Activated CD8-positive, alpha-beta T cell treated with anti-CD3 and anti-CD28 coated beads for 36 hours (primary cell): ENCODE measurements at regions not wholly inside any gene's neighbourhood (a gene's known extent, or its start where the extent isn't known, plus 50 kb on each side); places are given as distances from the start of the nearest gene placed in this dataset.

Experiments used
- ATAC-seq: fragments of 200-7000 bp; cut with Tn5 transposase; one replicate; pipeline ENCODE4 v1.10.0; 2021; ENCODE audit warnings: mild to moderate bottlenecking, moderate library complexity
- CTCF ChIA-PET: fragments of 350-600 bp; sonication (Branson Sonifier 250); formaldehyde crosslinking; loops from one replicate; lab custom pipeline; 2021; ENCODE audit warnings: antibody characterized with exemption; lab: Charles Lee
- POLR2A ChIA-PET: fragments of 350-600 bp; sonication (Branson Sonifier 250); formaldehyde crosslinking; loops from one replicate; lab custom pipeline; 2021; ENCODE audit warnings: antibody characterized with exemption; lab: Charles Lee
- DNase-seq: peaks from one replicate; pipeline ENCODE4 v3.0.0-alpha.2; 2020
- H3K27ac Mint-ChIP-seq: one replicate; pipeline ENCODE4 v1.8.0; 2021; ENCODE audit warnings: mild to moderate bottlenecking, mixed read lengths
- H3K27me3 Mint-ChIP-seq: one replicate; pipeline ENCODE4 v1.8.0; 2021; ENCODE audit warnings: mixed read lengths
- H3K36me3 Mint-ChIP-seq: one replicate; pipeline ENCODE4 v1.8.0; 2021; ENCODE audit warnings: low read depth, mixed read lengths
- H3K4me1 Mint-ChIP-seq: one replicate; pipeline ENCODE4 v1.8.0; 2021; ENCODE audit warnings: low read depth, mixed read lengths
- H3K4me3 Mint-ChIP-seq: one replicate; pipeline ENCODE4 v1.8.0; 2021; ENCODE audit warnings: mild to moderate bottlenecking, moderate library complexity, mixed read lengths
- H3K9me3 Mint-ChIP-seq: one replicate; pipeline ENCODE4 v1.8.0; 2021; ENCODE audit warnings: mixed read lengths
- intact Hi-C: fragments of 100-400 bp; cut with micrococcal nuclease; formaldehyde crosslinking; loops from one replicate; pipeline ENCODE4 v1.10.0; 2022
- TF ChIP-seq, protein P1 (sequence below): fragments of 200-600 bp; IDR thresholded peaks from one replicate; pipeline ENCODE4 v1.8.0; 2022; ENCODE audit warnings: antibody characterized with exemption, mild to moderate bottlenecking

DNA sequence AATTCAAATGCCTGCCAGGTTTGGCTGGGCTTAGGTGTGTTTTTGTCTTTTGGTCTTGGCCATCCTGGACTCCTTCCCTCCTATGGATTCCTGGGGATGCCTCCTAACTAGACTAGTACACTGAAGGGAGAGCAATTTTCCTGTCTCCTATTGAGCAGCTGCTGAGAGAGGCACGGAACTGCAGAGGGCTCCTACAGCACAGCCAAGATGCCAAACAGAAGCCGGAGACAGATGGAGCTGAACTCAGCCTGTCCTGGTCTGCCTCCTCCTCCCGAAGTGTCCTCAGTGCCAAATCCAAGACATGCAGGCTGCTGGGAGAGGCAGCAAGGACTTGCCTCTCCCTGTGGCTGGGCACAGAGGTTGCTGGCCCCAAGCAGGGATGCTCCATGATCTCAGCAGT lies 256.6 kb upstream of the PROK2 start:
- H3K27me3 Mint-ChIP-seq: peaks cover 15% of the 10 kb centered on the region
- intact Hi-C loops: no loop called here
- POLR2A ChIA-PET: no interaction called here
- H3K4me1 Mint-ChIP-seq: no peaks in the 10 kb centered on the region
- H3K27ac Mint-ChIP-seq: no peak overlapping the region
- no peak for ATAC-seq
- no peak overlapping the region for H3K4me3 Mint-ChIP-seq
- no peaks in the 10 kb centered on the region for H3K9me3 Mint-ChIP-seq
- DNase-seq: no peak
- no peaks in the 10 kb centered on the region for H3K36me3 Mint-ChIP-seq
- CTCF ChIA-PET: interaction anchor here (1.3 kb wide), 1 partner anchor 9 kb away, joined by 3 read pairs; no protein-coding TSS in a partner anchor
- TF ChIP-seq, protein P1, sequence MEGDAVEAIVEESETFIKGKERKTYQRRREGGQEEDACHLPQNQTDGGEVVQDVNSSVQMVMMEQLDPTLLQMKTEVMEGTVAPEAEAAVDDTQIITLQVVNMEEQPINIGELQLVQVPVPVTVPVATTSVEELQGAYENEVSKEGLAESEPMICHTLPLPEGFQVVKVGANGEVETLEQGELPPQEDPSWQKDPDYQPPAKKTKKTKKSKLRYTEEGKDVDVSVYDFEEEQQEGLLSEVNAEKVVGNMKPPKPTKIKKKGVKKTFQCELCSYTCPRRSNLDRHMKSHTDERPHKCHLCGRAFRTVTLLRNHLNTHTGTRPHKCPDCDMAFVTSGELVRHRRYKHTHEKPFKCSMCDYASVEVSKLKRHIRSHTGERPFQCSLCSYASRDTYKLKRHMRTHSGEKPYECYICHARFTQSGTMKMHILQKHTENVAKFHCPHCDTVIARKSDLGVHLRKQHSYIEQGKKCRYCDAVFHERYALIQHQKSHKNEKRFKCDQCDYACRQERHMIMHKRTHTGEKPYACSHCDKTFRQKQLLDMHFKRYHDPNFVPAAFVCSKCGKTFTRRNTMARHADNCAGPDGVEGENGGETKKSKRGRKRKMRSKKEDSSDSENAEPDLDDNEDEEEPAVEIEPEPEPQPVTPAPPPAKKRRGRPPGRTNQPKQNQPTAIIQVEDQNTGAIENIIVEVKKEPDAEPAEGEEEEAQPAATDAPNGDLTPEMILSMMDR: no peak

DNA sequence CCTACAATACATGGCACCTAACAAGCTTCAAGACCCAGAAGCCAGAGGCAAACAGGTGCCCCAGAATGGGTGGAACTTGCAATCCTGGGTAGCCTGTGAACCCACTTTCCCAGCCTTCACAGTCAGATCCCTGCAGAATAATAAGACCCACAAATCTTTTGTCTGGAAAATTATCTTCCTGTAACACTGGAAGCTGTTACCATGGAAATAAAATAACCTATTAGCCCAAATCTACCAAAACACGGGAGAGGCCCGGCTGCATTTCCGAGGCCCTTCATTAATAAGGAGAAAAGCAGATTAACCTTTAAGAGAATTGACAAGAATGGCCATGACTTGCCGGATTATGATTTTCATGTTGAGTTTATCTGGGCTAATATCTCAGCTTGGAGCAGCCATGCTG lies 256.1 kb upstream of the PROK2 start:
- intact Hi-C loops: no loop called here
- ChIA-PET POLR2A (no interaction called here), CTCF (interaction anchor here (1.3 kb wide), 1 partner anchor 9 kb away, joined by 3 read pairs; no protein-coding TSS in a partner anchor)
- ATAC-seq (no peak), DNase-seq (no peak)
- TF ChIP-seq, protein P1: no peak
- no peak overlapping the region for H3K27ac Mint-ChIP-seq
- no peaks in the 10 kb centered on the region for H3K36me3 Mint-ChIP-seq
- peaks cover 15% of the 10 kb centered on the region for H3K27me3 Mint-ChIP-seq
- no peaks in the 10 kb centered on the region for H3K4me1 Mint-ChIP-seq
- no peaks in the 10 kb centered on the region for H3K9me3 Mint-ChIP-seq
- no peak overlapping the region for H3K4me3 Mint-ChIP-seq

DNA sequence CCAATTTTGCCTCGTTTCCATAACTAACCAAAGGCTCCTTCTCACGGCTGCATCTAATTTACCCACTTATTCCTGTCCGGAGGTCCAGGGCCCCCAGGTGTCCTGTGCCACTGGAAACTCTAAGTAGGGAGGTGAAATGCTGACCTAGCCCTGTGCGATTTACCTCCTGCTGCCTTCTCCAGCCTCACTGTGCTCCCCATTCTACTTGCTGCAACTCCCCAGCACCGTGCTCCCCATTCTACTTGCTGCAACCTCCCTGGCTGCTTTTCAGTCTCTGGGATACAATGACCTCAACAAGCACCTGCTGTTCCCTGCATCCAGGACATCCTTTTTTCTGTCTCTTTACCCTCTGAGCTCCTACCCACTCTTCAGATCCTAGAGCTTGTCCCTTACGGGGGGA lies 254.7 kb upstream of the PROK2 start:
- POLR2A ChIA-PET: no interaction called here
- H3K27ac Mint-ChIP-seq: no peak overlapping the region
- H3K4me1 Mint-ChIP-seq: no peaks in the 10 kb centered on the region
- ATAC-seq (no peak), DNase-seq (no peak)
- no peaks in the 10 kb centered on the region for H3K9me3 Mint-ChIP-seq
- H3K4me3 Mint-ChIP-seq: no peak overlapping the region
- CTCF ChIA-PET: no interaction called here
- intact Hi-C loops: no loop called here
- H3K27me3 Mint-ChIP-seq: peaks cover 19% of the 10 kb centered on the region
- H3K36me3 Mint-ChIP-seq: no peaks in the 10 kb centered on the region
- TF ChIP-seq, protein P1: no peak

DNA sequence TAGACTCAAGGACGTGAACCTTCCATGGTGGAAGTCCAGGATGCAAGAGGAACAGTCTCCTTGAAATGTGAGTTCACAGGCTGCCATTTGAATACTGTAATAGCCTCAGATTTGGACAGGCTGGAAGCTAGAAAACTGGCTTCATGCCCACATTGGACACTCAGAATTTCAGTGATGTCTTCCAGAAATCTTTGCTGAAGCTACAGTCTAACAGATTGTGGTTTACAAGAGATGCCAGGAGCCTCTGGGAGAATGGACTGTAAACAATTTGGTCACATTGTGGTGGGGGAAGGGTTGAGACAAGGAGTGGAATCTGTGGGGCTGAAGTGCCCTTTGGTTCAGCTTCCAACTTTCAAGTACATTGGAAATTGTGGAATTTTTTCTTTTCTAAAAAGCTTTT lies 252.0 kb upstream of the PROK2 start:
- Mint-ChIP-seq H3K27ac (no peak overlapping the region), H3K27me3 (peaks cover 19% of the 10 kb centered on the region), H3K9me3 (no peaks in the 10 kb centered on the region), H3K36me3 (no peaks in the 10 kb centered on the region), H3K4me3 (no peak overlapping the region), H3K4me1 (peaks cover 5% of the 10 kb centered on the region)
- POLR2A ChIA-PET: no interaction called here
- ATAC-seq (no peak), DNase-seq (no peak)
- CTCF ChIA-PET: no interaction called here
- TF ChIP-seq, protein P1: no peak
- intact Hi-C loops: no loop called here

DNA sequence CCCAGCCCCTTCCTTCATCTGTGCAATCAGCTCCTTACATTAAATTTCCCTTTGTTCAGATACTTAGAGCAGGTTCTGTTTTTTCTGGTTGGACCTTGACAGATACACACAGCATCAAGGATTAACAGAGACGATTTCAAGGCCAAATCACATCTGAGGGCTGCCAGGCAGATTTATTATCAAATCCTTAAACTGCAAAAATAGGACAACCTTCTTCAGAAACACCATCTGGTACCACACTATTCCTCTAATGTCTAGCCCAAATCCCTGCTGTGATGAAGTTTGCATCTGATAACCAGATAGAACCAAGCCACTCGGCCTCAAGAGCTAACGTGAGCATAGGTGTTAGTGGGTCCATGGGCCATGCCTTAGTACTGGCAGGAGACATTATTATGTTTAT lies 250.7 kb upstream of the PROK2 start:
- ChIA-PET POLR2A (no interaction called here), CTCF (no interaction called here)
- Mint-ChIP-seq H3K9me3 (no peaks in the 10 kb centered on the region), H3K36me3 (no peaks in the 10 kb centered on the region), H3K27me3 (peaks cover 19% of the 10 kb centered on the region), H3K4me3 (no peak overlapping the region), H3K27ac (no peak overlapping the region), H3K4me1 (peaks cover 5% of the 10 kb centered on the region)
- intact Hi-C loops: no loop called here
- ATAC-seq (no peak), DNase-seq (no peak)
- TF ChIP-seq, protein P1: no peak
